ENCODE measurements at regions not wholly inside any gene's neighbourhood (a gene's known extent, or its start where the extent isn't known, plus 50 kb on each side); places are given as distances from the start of the nearest gene placed in this dataset.

DNA sequence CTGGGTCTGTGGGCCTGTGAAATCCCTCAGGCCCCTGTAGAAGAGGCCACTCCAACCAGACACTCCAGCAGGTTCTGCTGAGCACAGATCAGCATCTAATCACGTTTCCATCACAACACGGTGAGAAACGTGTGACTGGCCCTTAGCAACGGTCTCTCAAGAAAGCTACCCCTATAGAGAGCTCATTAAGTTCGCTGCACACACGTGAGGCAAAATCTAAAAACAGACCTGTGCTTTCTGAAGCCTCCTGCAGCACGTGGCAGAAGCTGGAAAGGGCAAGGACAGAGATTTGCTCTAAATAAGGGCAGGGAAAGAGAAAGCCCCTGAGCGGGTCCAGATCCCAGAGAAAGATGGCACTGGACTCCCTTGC, 56.5 kb downstream of the GPR6 start:
- ChIA-PET SMC1A (ENCODE audit: uncharacterized antibody, unreplicated experiment) (no interaction called here), CTCF (no interaction called here), POLR2A (no interaction called here), RAD21 (ENCODE audit: unreplicated experiment) (no interaction called here)
- DNase-seq (ENCODE audit: low read depth, low spot score) (no peak), ATAC-seq (no peak), FAIRE-seq (no peak)
- no peak overlapping the region for H3K9ac ChIP-seq (ENCODE audit: control insufficient read depth, insufficient read depth, low read length)
- no peaks in the 10 kb centered on the region for H3K79me2 ChIP-seq (ENCODE audit: control insufficient read depth, insufficient read depth, low read length)
- WGBS (ENCODE audit: insufficient coverage, insufficient replicate concordance, low lambda C conversion rate, missing lambda C conversion rate): 28% methylated on average over 8 of the region's 8 CpGs
- H3K36me3 ChIP-seq (ENCODE audit: control insufficient read depth in 2 of 2, insufficient read depth in 2 of 2, low read length in 1 of 2): no peaks in the 10 kb centered on the region
- no peak overlapping the region for H3K27ac ChIP-seq (ENCODE audit: control insufficient read depth, insufficient read depth)
- no TSS peak for BruUV-seq (replicated peaks)
- in situ Hi-C loops (cut with MboI) (no loop called here), intact Hi-C loops (cut with micrococcal nuclease; ENCODE audit: unreplicated experiment) (no loop called here)
- H2AFZ ChIP-seq (ENCODE audit: control insufficient read depth, low read depth, low read length): no peak overlapping the region
- no peaks in the 10 kb centered on the region for H4K20me1 ChIP-seq (ENCODE audit: control insufficient read depth, insufficient read depth)
- no peaks in the 10 kb centered on the region for H3K27me3 ChIP-seq (replicated peaks in 1 of 2; ENCODE audit: control insufficient read depth in 2 of 2, insufficient read depth in 2 of 2, low read length in 1 of 2)
- no peak overlapping the region for H3K4me2 ChIP-seq (ENCODE audit: control insufficient read depth, insufficient read depth)
- no peaks in the 10 kb centered on the region for H3K4me1 ChIP-seq (ENCODE audit: control insufficient read depth, insufficient read depth, low read length)
- no peaks in the 10 kb centered on the region for H3K9me3 ChIP-seq (replicated peaks; ENCODE audit: control insufficient read depth, insufficient read depth, low read length)
- TF ChIP-seq, protein P1, sequence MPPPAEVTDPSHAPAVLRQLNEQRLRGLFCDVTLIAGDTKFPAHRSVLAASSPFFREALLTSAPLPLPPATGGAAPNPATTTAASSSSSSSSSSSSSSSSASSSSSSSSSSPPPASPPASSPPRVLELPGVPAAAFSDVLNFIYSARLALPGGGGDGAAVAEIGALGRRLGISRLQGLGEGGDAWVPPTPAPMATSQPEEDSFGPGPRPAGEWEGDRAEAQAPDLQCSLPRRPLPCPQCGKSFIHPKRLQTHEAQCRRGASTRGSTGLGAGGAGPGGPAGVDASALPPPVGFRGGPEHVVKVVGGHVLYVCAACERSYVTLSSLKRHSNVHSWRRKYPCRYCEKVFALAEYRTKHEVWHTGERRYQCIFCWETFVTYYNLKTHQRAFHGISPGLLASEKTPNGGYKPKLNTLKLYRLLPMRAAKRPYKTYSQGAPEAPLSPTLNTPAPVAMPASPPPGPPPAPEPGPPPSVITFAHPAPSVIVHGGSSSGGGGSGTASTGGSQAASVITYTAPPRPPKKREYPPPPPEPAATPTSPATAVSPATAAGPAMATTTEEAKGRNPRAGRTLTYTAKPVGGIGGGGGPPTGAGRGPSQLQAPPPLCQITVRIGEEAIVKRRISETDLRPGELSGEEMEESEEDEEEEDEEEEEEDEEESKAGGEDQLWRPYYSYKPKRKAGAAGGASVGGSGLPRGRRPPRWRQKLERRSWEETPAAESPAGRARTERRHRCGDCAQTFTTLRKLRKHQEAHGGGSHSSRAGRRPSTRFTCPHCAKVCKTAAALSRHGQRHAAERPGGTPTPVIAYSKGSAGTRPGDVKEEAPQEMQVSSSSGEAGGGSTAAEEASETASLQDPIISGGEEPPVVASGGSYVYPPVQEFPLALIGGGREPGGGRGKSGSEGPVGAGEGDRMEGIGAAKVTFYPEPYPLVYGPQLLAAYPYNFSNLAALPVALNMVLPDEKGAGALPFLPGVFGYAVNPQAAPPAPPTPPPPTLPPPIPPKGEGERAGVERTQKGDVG (CRISPR knock-in tag; IDR thresholded peaks at IDR 0.05): no peak
- TF ChIP-seq MEF2A (IDR thresholded peaks at IDR 0.05; ENCODE audit: insufficient read depth, low read depth, low read length) (no peak), KLF5 (IDR thresholded peaks at IDR 0.05; ENCODE audit: partially characterized antibody) (no peak), BHLHE40 (IDR thresholded peaks at IDR 0.05; ENCODE audit: borderline replicate concordance in 1 of 2, low read depth in 2 of 2, low read length in 1 of 2) (0 out of 4 replicates have a peak, but pooled peaks of 1 of the 2 experiments have one; percentile 4)
- no peak overlapping the region for H3K4me3 ChIP-seq

DNA sequence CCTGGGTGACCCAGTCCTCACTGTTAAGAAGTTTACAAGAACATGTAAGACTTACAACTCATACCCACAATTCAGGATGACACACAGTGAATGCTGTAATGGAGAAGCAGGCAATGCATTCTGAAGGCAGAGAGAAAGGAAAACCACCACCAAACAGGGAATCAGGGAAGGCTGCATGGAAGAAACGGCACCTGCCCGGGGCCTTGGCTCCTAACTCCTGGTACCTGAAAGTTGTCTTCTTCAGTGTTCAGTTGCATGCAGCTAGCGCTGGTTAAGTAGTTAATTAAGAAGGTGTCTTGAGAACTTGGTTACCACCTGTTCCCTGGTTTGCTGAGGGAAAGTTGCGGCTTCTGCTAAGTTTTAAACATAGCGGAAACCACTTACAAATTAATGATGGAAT, 57.2 kb downstream of the GPR6 start:
- Histone ChIP-seq H3K27me3 (replicated peaks in 1 of 2; ENCODE audit: control insufficient read depth in 2 of 2, insufficient read depth in 2 of 2, low read length in 1 of 2) (no peaks in the 10 kb centered on the region), H3K4me2 (ENCODE audit: control insufficient read depth, insufficient read depth) (no peak overlapping the region), H2AFZ (ENCODE audit: control insufficient read depth, low read depth, low read length) (no peak overlapping the region), H3K9me3 (replicated peaks; ENCODE audit: control insufficient read depth, insufficient read depth, low read length) (no peaks in the 10 kb centered on the region), H3K9ac (ENCODE audit: control insufficient read depth, insufficient read depth, low read length) (no peak overlapping the region), H3K27ac (ENCODE audit: control insufficient read depth, insufficient read depth) (no peak overlapping the region), H3K4me1 (ENCODE audit: control insufficient read depth, insufficient read depth, low read length) (no peaks in the 10 kb centered on the region), H3K79me2 (ENCODE audit: control insufficient read depth, insufficient read depth, low read length) (no peaks in the 10 kb centered on the region), H3K4me3 (no peak overlapping the region), H4K20me1 (ENCODE audit: control insufficient read depth, insufficient read depth) (no peaks in the 10 kb centered on the region), H3K36me3 (ENCODE audit: control insufficient read depth in 2 of 2, insufficient read depth in 2 of 2, low read length in 1 of 2) (no peaks in the 10 kb centered on the region)
- FAIRE-seq (no peak), ATAC-seq (no peak), DNase-seq (ENCODE audit: low read depth, low spot score) (no peak)
- CTCF ChIA-PET: interaction anchor here (1.3 to 6.2 kb wide), 2 partner anchors 315 to 332 kb away, joined by 3 to 203 read pairs; no protein-coding TSS in a partner anchor
- in situ Hi-C loops (cut with MboI): no loop called here
- SMC1A ChIA-PET (ENCODE audit: uncharacterized antibody, unreplicated experiment): interaction anchor here (1.0 kb wide), 1 partner anchor 40 kb away, joined by 3 read pairs; no protein-coding TSS in a partner anchor
- no TSS peak for BruUV-seq (replicated peaks)
- intact Hi-C loops (cut with micrococcal nuclease; ENCODE audit: unreplicated experiment): no loop called here
- WGBS (ENCODE audit: insufficient coverage, insufficient replicate concordance, low lambda C conversion rate, missing lambda C conversion rate): 92% methylated on average over 5 of the region's 5 CpGs
- RAD21 ChIA-PET (ENCODE audit: unreplicated experiment): no interaction called here
- POLR2A ChIA-PET: no interaction called here
- TF ChIP-seq ASH2L (IDR thresholded peaks at IDR 0.05; ENCODE audit: borderline replicate concordance, low read depth) (no peak), ZNF274 (IDR thresholded peaks at IDR 0.05; ENCODE audit: insufficient read depth, insufficient read length) (no peak), BACH1 (IDR thresholded peaks at IDR 0.05; ENCODE audit: borderline replicate concordance) (no peak), SRF (IDR thresholded peaks at IDR 0.05; ENCODE audit: low read depth in 2 of 2, low read length in 2 of 2) (no peak), HDAC6 (IDR thresholded peaks at IDR 0.05; ENCODE audit: unreplicated experiment) (no peak)
- TF ChIP-seq, protein P2, sequence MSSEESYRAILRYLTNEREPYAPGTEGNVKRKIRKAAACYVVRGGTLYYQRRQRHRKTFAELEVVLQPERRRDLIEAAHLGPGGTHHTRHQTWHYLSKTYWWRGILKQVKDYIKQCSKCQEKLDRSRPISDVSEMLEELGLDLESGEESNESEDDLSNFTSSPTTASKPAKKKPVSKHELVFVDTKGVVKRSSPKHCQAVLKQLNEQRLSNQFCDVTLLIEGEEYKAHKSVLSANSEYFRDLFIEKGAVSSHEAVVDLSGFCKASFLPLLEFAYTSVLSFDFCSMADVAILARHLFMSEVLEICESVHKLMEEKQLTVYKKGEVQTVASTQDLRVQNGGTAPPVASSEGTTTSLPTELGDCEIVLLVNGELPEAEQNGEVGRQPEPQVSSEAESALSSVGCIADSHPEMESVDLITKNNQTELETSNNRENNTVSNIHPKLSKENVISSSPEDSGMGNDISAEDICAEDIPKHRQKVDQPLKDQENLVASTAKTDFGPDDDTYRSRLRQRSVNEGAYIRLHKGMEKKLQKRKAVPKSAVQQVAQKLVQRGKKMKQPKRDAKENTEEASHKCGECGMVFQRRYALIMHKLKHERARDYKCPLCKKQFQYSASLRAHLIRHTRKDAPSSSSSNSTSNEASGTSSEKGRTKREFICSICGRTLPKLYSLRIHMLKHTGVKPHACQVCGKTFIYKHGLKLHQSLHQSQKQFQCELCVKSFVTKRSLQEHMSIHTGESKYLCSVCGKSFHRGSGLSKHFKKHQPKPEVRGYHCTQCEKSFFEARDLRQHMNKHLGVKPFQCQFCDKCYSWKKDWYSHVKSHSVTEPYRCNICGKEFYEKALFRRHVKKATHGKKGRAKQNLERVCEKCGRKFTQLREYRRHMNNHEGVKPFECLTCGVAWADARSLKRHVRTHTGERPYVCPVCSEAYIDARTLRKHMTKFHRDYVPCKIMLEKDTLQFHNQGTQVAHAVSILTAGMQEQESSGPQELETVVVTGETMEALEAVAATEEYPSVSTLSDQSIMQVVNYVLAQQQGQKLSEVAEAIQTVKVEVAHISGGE (CRISPR knock-in tag; IDR thresholded peaks at IDR 0.05): no peak

Measured in GM12878 (cell line).